ENCODE measurements at regions not wholly inside any gene's neighbourhood (a gene's known extent, or its start where the extent isn't known, plus 50 kb on each side); places are given as distances from the start of the nearest gene placed in this dataset.
A peak's percentile ranks its signal among the peaks of the same experiment; 100 is the strongest.

DNA sequence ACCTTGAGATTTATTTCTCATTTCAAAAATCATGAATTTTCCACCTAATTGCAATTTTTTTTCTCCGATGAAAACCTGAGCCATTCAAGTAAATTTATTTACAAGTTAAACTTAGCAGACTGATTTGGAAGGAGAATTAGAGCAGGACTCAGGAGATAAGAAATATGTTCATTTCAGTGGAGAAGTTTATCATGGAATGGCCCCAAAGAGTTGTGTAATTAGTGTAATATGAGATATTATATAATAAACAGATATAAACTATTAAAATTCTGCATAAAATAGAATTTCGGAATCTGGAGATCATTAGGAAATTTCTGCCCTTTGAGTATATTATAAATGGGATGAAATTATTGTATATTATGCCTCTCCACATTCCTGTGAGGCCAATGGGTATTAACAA is 596.8 kb downstream of the QKI start:
- DNase-seq = no peak

DNA sequence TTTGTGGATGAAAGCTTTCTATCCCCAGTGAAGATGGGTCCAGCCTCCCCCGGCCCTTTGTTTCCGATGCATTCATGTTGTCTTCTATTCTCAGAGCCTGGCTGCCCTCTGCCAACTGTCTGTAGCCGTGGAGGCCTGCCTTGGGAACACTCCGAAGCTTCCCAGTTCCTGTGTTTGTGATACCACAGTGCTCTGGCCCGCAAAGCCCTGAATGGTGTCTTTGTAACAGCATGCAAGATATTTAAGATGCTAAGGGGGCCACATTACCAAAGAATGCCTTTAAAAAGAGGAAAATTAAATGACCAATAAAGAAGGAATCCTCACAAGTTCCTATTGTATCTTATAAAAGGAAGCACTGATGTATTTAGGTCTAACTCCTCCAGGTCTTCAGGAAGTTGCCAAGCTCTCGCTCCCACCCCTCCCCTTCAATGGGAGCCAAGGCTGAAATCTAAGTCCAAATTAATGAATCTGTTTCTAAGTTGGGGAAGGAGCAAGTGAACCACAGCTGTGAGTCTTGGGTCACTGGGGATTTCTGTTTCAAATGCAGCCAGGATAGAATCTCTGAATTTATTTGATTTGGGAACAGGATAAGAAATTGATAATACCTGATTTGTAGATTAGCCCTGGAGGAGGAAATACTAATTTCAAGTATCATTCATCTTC is 596.1 kb downstream of the QKI start:
- no peak for DNase-seq

DNA sequence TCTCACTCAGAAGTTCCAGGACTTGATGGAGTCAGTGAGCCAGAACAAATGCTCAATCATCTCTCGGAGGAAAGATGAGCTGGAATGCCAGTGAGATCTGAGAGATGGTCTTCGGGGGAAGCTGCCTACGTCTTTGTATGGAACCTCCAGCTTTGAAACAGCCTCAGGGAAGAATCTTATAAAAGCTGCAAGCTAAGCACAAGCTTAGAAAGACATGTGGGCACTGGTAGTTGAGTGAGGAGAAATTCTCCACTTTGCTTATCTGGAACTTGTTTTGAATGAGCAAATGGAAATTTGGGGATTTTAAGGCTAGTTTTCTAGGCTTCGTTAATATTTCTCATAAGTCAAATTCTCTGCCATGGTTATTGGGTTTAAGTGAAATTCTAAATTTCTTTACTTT is 594.4 kb downstream of the QKI start:
- DNase-seq = no peak

DNA sequence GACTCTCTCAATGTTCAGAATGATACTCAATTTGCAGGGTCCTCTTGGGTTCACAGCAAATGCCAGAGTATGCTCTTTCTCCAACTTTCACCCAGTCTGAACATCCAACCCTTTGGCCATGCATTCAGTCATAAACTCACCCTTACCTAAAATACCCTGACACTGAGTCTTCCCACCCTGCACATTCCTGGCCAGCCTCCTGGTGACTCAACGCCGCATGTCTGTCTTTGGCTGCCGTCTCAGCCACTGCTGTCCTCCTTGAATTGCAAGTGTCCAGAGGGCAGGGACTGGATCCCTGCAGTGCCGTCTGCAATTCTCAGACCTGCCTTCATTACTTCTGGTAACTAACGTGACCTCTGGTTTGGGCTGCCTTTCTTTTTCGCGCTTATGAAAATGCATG is 593.4 kb downstream of the QKI start:
- no peak for DNase-seq

DNA sequence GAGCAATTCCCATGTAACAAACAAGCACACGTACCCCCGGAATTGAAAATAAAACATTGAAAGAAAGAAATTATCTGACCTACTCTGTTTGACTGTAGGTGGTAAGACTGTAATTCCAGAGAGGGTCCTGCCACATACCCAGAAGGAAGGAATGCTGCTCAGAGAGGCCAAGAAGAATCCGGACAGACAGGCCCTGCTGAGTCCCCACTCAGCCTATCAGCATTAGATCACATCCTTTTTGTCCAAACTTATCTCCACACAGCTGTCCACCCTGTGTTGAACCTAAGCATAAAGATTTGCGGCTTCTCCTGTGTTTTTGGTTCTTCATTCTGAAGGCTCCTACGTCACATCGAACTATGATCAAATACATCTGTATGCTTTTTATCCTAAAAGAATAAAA is 591.9 kb downstream of the QKI start:
- no peak for DNase-seq

DNA sequence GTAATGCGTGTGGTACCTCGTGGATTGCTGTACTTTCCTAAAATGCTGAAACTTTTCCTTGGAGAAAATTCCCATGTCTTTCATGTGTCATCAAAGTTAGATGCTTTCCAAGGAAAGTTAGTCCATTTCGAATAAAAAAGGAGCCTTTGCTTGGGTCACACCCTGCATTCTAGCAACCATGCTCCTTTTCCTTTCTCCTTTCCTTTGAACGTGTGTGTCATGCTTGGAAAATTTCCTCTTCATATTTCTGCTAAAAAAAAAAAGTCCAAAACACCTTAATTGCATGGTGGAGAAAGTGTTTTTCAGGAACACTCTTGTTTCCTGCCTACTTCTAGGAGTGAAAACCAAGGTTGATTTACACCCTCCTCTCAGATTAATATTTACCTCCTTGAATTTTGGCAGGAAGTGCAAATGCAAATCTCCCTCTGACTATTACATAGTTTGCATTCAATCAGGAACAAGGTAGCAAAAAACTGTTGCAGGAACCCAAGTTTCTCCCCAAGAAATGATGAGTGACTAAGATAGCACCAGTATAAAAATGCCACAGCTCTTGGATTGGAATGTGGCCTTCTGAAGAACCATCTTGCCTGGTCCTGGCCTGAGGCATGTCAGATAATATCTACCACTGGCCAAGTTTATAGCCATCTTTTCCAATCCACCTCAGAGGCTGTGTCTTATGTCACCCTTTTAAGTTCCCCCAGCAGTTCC is 590.6 kb downstream of the QKI start:
- DNase-seq = peak; percentile 11

DNA sequence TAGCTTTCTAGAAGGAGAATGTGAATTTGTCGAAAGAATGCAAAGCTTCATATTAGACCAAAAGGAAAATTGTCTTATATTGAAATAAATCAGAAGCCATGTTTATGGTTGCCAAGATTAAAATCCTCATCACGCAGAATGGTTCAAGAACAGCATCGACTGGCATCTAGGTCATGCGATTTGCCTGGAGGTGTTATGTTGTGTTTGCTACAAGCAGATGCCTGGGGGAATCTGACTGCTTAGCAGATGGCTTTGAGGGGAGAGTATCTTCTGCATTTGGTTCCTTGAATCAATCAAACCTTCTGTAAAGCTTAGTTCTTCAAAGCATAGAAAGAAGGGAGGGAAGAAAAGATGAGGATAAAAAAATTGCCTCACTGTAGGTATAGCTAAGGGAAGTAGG is 585.8 kb downstream of the QKI start:
- no peak for DNase-seq

DNA sequence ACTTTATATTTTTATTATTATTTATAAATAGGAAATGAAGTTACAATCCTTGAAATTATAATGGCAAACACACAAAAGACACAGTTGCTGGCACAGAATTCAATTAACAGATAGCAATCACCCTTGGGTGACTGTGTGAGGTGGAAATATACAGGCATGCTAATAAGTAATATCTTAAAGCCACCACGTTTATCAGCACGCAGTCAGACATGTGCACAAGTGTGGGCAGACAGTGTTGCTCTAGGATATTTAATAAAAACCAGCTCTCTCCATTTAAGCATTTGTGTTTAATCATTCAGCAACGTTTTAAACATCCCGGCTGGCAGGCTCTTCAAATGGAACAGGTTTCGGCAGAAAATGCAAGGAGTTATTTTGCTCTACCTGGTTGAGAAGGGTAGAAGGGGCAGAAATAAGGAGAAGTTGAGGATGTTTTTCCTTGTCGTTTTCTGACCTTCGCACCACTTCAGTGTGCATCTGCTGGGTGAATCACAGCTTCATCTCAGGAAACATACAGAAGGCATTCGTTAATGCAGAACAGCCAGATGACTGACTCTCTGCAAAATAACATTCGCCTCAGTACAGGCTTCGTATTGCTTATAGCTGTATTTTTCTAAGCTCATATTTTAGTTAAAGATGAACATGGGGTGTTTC is 585.1 kb downstream of the QKI start:
- no peak for DNase-seq

DNA sequence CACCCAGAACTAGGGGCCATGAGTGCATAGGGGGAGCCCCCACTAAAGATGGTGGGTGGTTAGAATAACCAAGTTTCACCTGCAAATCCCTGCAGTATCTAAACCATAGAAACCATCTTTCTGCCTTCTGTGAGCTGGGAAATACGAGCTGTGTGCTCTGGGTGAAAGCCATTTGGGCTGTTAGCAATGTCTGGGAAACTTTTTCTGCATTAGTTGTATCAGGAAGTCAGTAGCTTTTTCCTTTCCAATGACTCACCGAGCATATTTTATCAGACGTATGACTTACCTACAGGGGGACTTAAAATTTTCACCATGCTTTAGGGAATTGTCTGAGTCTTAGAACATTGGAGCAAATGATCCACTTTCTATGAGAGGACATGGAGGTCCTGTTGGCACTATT is 584.0 kb downstream of the QKI start:
- peak; percentile 16 for DNase-seq

DNA sequence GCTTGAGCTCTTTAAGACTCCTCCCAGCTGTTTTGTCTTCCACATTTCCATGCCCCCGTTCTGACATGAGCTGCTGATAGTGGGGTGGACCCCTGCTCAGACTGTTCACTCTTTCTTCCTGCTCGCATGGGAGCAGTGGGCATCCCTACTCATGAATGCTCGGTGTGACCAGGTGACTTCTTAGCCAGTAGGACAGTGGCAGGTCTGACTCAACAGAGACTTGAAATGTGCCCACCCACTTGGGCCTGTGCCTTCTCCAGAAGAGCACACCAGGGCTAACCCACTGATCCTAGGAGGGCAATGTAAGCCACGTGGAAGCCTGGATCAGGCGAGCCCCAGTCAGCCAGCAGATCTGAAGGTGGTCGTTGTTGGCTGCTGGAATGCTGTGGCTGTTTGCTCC is 582.0 kb downstream of the QKI start:
- DNase-seq = no peak

DNA sequence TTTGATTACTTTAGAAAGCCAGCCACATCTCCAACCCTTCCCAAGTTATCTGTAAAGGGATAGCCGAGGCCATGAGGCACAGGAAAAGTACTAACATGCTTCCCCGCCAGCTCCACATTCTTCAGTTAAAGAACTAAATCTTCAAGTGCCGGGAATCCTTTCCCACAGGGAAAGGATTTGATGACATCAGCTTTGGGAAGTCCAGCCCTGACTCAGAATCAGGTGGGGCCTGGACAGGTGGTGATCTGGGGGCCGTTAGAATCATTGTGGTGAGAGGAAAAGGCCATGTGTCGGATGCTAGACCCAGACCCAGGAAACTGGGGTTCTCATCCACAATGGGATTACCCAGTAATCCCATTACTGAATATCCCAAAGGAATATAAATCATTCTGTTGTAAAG is 580.0 kb downstream of the QKI start:
- no peak for DNase-seq

DNA sequence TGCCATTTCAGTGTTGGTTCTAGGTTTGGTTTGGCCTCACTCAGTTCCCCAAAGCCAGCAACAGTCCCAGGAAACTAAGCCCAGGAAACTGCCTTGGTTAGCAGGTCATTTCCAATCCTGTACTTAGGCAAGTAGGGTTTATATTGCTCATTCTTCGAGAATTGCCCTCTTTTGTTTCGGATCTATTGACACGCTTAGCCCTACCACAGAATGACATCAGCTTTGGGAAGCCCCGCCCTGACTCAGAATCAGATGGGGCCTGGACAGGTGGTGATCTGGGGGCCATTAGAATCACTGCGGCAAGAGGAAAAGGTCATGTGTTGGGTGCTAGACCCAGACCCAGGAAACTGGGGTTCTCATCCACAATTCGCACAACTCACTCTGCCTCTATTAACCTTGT is 578.2 kb downstream of the QKI start:
- DNase-seq = no peak

DNA sequence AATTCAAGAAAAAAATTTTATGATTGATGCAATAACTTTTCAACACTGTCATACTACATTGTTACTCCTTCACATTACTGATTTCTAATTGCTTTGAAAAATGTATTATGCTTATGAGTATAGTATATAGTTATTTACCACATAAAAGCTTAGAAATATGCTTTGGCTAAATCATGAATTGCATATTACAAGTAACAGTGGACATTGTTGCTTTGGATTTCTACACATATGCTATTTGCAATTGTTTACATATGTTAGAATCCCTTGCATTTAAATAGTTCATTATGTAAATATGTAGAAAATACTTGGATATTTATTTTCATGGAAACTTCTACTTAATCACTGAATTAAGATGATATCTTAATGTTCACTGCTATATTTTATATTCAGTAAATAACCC is 577.5 kb downstream of the QKI start:
- no peak for DNase-seq

DNA sequence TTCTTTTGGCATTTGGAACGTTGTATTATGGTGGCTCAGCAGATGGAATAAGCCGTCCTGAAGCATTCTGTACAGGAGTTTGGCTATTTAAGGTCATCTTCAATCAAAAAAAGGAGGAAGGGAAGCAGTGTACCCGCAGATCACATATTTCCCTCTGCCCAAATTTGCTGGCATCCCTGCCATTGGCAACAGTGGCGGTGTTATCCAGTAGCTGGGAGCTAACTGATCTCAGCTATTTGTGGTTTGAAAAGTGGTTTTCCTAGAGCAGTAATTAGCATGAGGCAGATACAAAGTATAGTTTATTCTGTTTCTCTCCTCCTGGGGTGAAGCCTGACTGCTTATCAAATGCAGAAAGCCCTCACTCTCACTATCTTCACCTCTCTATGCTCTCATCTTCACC is 576.8 kb downstream of the QKI start:
- no peak for DNase-seq

DNA sequence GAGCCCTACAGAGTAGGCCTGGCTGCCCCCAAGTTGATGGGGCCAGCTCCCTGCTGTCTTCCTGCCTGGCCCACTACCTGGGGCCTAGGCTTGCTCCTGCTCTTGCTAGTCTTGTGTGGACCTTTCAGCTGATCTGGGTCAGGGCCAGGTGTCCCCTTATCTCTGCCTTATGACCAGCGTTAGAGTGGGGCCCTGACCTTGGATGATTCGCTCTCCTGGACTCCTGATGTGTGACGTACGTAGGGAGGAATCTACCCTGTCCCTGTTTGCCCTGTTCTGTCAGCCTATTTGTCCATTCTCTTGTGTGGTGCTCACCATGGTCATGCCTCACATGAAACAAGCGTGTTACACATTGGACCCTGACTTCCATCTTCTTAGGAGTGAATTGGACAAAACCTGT is 571.8 kb downstream of the QKI start:
- no peak for DNase-seq

DNA sequence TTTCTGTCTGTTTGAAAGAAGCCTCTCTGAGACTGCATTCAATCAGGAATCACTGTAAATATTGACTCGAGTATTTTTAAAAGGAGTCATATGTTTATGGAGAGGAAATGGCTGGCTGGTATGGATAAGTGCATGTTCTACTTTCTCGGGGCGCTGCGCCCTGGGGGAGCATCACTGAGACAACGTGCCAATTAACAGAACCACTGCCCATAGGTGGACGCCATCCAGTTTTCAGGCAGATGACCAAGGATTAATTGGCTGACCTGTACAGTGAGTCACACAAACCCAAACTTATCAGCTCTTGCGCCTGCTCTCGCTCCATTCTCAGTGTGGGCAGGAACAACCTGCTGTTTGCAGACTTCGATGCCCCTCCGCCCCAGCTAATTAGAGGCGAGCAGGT is 571.2 kb downstream of the QKI start:
- no peak for DNase-seq

DNA sequence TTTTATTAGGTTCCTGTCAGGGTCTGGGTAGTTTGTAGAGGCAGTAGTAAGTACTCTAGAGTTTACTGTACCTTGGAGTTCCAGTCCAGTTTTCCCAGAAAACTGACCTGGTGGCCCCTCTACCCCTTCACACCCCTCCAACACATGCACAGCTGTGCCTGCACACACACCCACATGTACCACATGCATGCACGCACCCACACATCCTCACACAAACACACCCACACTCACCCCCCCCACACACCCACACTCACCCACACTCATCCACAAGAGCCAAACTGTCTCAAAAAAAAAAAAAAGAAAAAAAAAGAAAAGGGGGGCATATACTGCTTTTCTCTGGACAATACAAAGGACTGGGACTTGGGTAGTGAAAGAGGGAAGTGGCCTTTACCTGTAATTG is 570.5 kb downstream of the QKI start:
- DNase-seq = no peak

DNA sequence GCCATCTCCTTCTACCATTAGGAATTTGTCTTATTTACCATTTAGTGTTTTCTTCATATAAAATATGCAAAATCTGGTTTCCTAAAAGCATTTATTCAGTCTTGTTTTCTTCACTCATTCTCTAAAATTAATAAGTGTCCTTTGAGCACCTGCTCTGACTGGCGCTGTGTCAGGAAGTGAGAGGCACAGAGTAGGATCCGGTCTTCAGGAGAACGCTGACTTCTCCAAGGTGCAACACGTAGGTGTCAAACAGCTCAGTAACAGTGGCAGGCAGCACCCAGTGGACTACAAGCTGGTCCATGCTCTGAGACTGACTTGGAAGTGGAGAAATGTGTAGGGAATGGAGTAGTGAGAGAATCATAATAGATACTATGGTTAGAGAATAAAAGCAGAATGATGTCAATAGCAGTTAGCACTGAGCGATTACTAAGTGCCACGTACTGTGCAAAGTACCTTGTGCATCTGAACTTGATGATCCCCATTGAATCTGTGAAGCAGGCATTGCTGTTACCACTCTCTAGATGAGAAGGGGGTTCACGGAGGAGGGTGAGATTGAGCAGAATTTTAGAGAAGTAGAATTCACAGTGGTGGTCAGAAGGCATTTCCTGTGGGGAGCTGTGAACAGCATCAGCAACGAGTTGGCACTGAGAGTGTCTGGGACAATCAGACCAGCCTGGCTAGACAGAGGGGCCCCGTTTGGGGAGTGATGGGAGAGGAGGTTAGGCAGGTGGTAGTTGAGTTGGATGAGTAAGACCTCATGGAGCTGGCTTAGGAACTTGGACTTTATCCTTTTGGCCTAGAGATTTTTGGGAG is 569.8 kb downstream of the QKI start:
- DNase-seq = no peak

DNA sequence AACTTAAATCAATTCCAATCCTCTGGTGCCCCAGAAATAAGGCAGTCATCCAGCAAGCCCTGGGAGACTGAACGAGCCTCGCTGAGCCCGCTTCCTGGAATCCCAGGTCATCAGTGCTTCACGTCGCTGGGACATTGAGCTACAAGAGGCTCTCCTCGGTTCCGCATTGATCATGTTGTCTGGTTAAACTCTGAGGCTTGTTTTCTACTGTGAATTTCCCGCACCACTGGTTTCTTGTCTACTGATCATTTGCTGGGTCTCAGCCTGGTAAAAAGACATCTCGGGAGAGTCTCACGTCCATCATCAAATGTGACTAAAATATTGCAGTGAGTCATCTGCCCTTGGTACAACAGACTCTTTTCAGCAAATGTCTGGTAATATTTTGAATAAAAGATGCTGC is 569.2 kb downstream of the QKI start:
- no peak for DNase-seq

DNA sequence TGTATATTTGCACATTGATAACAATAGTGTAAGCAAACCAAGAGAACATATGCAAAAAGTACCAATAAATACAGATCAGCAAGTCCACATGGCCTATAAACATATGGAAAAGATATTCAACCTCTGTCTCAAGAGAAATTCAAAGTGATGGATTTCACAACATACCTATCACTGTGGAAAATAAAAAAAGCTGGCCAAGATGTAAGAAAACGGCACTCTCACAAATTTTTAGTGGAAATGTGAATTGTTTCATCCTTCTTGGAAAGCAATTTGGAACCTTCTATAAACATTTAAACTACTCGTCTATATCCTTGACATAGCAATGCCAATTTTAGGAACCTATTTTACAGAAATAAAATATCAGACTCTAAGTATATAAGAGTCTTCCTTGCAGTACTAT is 559.8 kb downstream of the QKI start:
- DNase-seq = no peak

DNA sequence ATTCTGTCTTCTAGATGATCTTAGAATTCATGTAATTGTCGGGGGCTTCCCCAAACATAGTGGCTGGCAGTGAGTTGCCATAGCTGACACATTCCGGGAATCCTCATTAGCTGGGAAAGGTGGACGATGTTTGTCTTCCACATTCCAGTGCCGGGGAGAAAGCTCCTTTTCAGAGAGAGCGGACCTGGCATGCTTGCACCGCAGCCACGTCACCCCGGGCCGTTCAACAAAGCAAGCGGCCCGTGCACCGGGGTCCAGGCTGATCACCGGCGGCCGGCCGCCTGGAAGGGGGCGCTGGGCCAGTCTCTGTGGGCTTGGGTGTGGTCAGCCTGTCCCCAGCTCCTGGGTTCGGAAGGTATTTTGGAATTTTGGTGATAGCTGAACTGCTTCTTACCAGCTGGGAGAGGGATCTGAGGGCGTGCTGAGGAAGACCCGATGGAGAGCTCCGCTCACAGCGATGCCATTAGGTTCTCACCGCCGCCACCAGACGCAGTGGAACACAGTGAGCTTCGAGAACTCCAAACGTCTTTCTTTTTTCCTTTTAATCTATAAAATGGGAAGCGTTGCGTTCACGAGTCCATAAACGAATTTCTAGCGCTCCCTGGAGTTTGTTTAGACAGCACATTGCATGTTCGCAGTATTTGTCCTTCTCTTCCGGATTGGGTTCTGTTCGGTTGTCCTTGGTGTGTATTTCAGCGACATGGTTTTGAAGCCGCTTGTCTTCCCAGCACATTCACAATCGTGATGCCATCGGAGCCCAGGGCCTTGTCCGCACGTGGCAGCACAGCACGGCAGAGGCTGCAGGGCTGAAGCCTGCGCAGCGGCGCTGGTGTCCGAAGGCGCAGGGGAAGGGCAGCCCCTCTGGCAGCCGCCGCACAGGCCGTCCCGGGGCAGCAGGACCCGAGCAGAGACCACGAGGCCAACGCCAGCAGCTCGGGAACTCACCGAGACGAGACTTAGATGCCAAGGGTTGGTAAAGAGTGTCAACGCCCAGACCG is 557.6 kb downstream of the QKI start:
- DNase-seq = no peak
